HG03064 (cell line): ENCODE measurements at regions not wholly inside any gene's neighbourhood (a gene's known extent, or its start where the extent isn't known, plus 50 kb on each side); places are given as distances from the start of the nearest gene placed in this dataset.
"Not testable (repeated sequence)": the region's sequence is repeated elsewhere in the genome, so short reads cannot be mapped to it uniquely, and the experiment has no call there.

Source experiments
- ATAC-seq: cut with Tn5 transposase; IDR thresholded peaks from one replicate; pipeline ENCODE4 v1.9.1; 2021; ENCODE audit warnings: low read depth; ENCODE audit not compliant: unreplicated experiment

GRCh38 chr10:43849551-43849950 lies 200.9 kb upstream of the ZNF32 start:
- no peak for ATAC-seq

GRCh38 chr10:43846968-43847367 lies 198.3 kb upstream of the ZNF32 start:
- no peak for ATAC-seq

GRCh38 chr10:43846187-43846680 lies 197.6 kb upstream of the ZNF32 start:
- ATAC-seq, result no peak

GRCh38 chr10:43845121-43845520 lies 196.4 kb upstream of the ZNF32 start:
- ATAC-seq, result no peak

GRCh38 chr10:43844221-43844620 lies 195.5 kb upstream of the ZNF32 start:
- no peak for ATAC-seq

GRCh38 chr10:43843321-43844101 lies 194.8 kb upstream of the ZNF32 start:
- no peak for ATAC-seq

- ATAC-seq, result no peak
Measured at GRCh38 chr10:43842496-43842895, 193.8 kb upstream of the ZNF32 start.

- no peak for ATAC-seq
Measured at GRCh38 chr10:43842072-43842471, 193.4 kb upstream of the ZNF32 start.

GRCh38 chr10:43839973-43840372 lies 191.3 kb upstream of the ZNF32 start:
- no peak for ATAC-seq

- ATAC-seq, result not testable (repeated sequence)
Measured at GRCh38 chr10:43834751-43835150, 186.1 kb upstream of the ZNF32 start.

GRCh38 chr10:43827853-43828252 lies 179.2 kb upstream of the ZNF32 start:
- ATAC-seq, result no peak

GRCh38 chr10:43825984-43826383 lies 177.3 kb upstream of the ZNF32 start:
- no peak for ATAC-seq

- ATAC-seq, result no peak
Measured at GRCh38 chr10:43825421-43825820, 176.7 kb upstream of the ZNF32 start.

- no peak for ATAC-seq
Measured at GRCh38 chr10:43824934-43825333, 176.3 kb upstream of the ZNF32 start.

GRCh38 chr10:43822631-43823580 lies 174.2 kb upstream of the ZNF32 start:
- no peak for ATAC-seq

- no peak for ATAC-seq
Measured at GRCh38 chr10:43821103-43821502, 172.4 kb upstream of the ZNF32 start.

- no peak for ATAC-seq
Measured at GRCh38 chr10:43820663-43821062, 172.0 kb upstream of the ZNF32 start.

- ATAC-seq, result no peak
Measured at GRCh38 chr10:43819464-43820230, 171.0 kb upstream of the ZNF32 start.

GRCh38 chr10:43818687-43819086 lies 170.0 kb upstream of the ZNF32 start:
- no peak for ATAC-seq

GRCh38 chr10:43817368-43817767 lies 168.7 kb upstream of the ZNF32 start:
- ATAC-seq, result no peak
